Caco-2 (cell line): ENCODE measurements at regions not wholly inside any gene's neighbourhood (a gene's known extent, or its start where the extent isn't known, plus 50 kb on each side); places are given as distances from the start of the nearest gene placed in this dataset.

ENCODE experiments used
- BruUV-seq: library from RNA; stranded (reverse); fragments of 400-500 nt; replicated peaks from 2 replicates; lab custom pipeline; 2021; lab: Mats Ljungman, UMichigan
- CTCF ChIA-PET: fragments of 300-600 bp; sonication (Branson Sonifier 250); formaldehyde crosslinking; loops from one replicate; lab custom pipeline; 2022; ENCODE audit warnings: antibody characterized with exemption; lab: Charles Lee
- POLR2A ChIA-PET: fragments of 300-600 bp; sonication (Branson Sonifier 250); formaldehyde crosslinking; loops from one replicate; lab custom pipeline; 2022; ENCODE audit warnings: antibody characterized with exemption; lab: Charles Lee
- DNase-seq, 2 experiments: peaks; one replicate each; pipeline versions ENCODE4 v3.0.0 to v3.0.0-alpha.2; 2020 to 2022
- H3K27me3 ChIP-seq: replicated peaks from 2 replicates; pipeline ENCODE4 v1.6.0; 2011; ENCODE audit warnings: low read length; ENCODE audit not compliant: control insufficient read depth, insufficient read depth
- H3K36me3 ChIP-seq: 2 replicates; pipeline ENCODE4 v1.5.1; 2011; ENCODE audit warnings: low read length; ENCODE audit not compliant: control insufficient read depth, insufficient read depth
- H3K4me1 ChIP-seq: fragments of 250-450 bp; sonication (Bioruptor Pico); 2 replicates; pipeline ENCODE4 v1.5.1; 2020; ENCODE audit warnings: mild to moderate bottlenecking
- H3K4me3 ChIP-seq: 2 replicates; pipeline ENCODE4 v1.5.1; 2011; ENCODE audit warnings: low read depth, mild to moderate bottlenecking, control low read depth, low read length
- H3K9me3 ChIP-seq: fragments of 250-450 bp; sonication (Bioruptor Pico); 2 replicates; pipeline ENCODE4 v1.5.1; 2020; ENCODE audit warnings: mild to moderate bottlenecking, moderate library complexity
- H3K27ac Mint-ChIP-seq: one replicate; pipeline ENCODE4 v1.8.0; 2022; ENCODE audit warnings: mixed read lengths; ENCODE audit not compliant: unreplicated experiment
- H3K27me3 Mint-ChIP-seq: one replicate; pipeline ENCODE4 v1.8.0; 2022; ENCODE audit warnings: mixed read lengths; ENCODE audit not compliant: insufficient read depth, unreplicated experiment
- H3K36me3 Mint-ChIP-seq: one replicate; pipeline ENCODE4 v1.8.0; 2022; ENCODE audit warnings: mild to moderate bottlenecking, mixed read lengths; ENCODE audit not compliant: insufficient read depth, unreplicated experiment
- H3K4me1 Mint-ChIP-seq: one replicate; pipeline ENCODE4 v1.8.0; 2022; ENCODE audit warnings: low read depth, mixed read lengths; ENCODE audit not compliant: unreplicated experiment
- H3K4me3 Mint-ChIP-seq: one replicate; pipeline ENCODE4 v1.8.0; 2022; ENCODE audit warnings: mild to moderate bottlenecking, moderate library complexity, mixed read lengths; ENCODE audit not compliant: unreplicated experiment
- H3K9me3 Mint-ChIP-seq: one replicate; pipeline ENCODE4 v1.8.0; 2022; ENCODE audit warnings: mixed read lengths; ENCODE audit not compliant: unreplicated experiment
- CTCF ChIP-seq, 2 experiments: fragments of 200-600 bp in 1 of 2; IDR thresholded peaks; 1 replicate in 1 of 2; 2 replicates in 1 of 2; pipeline versions ENCODE4 v1.5.1 to v1.8.0; 2011 to 2022; ENCODE audit warnings: antibody characterized with exemption in 1 of 2, control low read depth in 1 of 2, inconsistent platforms in 1 of 2, low read depth in 1 of 2, low read length in 1 of 2, mild to moderate bottlenecking in 1 of 2, moderate library complexity in 1 of 2; ENCODE audit not compliant: insufficient read depth in 1 of 2, severe bottlenecking in 1 of 2, unreplicated experiment in 1 of 2
- intact Hi-C: fragments of 100-400 bp; cut with micrococcal nuclease; formaldehyde crosslinking; loops from one replicate; pipeline ENCODE4 v1.10.0; 2022; ENCODE audit not compliant: unreplicated experiment

GRCh38 chr9:110076894-110077725, 130.8 kb downstream of the C9orf152 start:
- H3K9me3 ChIP-seq, result no peaks in the 10 kb centered on the region
- H3K36me3 ChIP-seq, result no peaks in the 10 kb centered on the region
- peaks cover 17% of the 10 kb centered on the region for H3K4me1 ChIP-seq
- no peak for TF ChIP-seq CTCF (IDR thresholded peaks at IDR 0.05; ENCODE audit: insufficient read depth in 1 of 2, low read depth in 1 of 2, low read length in 1 of 2, severe bottlenecking in 1 of 2, unreplicated experiment in 1 of 2)
- no peaks in the 10 kb centered on the region for H3K36me3 Mint-ChIP-seq
- intact Hi-C loops, result no loop called here
- ChIA-PET POLR2A (no interaction called here), CTCF (no interaction called here)
- H3K27me3 Mint-ChIP-seq, result no peaks in the 10 kb centered on the region
- BruUV-seq, result no TSS peak
- H3K27me3 ChIP-seq, result no peaks in the 10 kb centered on the region
- H3K4me3 Mint-ChIP-seq, result no peak overlapping the region
- peaks cover 8% of the 10 kb centered on the region for H3K4me1 Mint-ChIP-seq
- no peak overlapping the region for H3K4me3 ChIP-seq
- no peak for DNase-seq
- no peak overlapping the region for H3K27ac Mint-ChIP-seq
- H3K9me3 Mint-ChIP-seq, result no peaks in the 10 kb centered on the region

- intact Hi-C loops, result no loop called here
- Mint-ChIP-seq H3K9me3 (no peaks in the 10 kb centered on the region), H3K4me3 (no peak overlapping the region), H3K27me3 (no peaks in the 10 kb centered on the region), H3K4me1 (no peaks in the 10 kb centered on the region), H3K27ac (no peak overlapping the region), H3K36me3 (no peaks in the 10 kb centered on the region)
- no peak for TF ChIP-seq CTCF (IDR thresholded peaks at IDR 0.05; ENCODE audit: insufficient read depth in 1 of 2, low read depth in 1 of 2, low read length in 1 of 2, severe bottlenecking in 1 of 2, unreplicated experiment in 1 of 2)
- ChIA-PET POLR2A (no interaction called here), CTCF (no interaction called here)
- no peak overlapping the region for H3K4me3 ChIP-seq
- no peaks in the 10 kb centered on the region for H3K9me3 ChIP-seq
- H3K27me3 ChIP-seq, result no peaks in the 10 kb centered on the region
- peaks cover 15% of the 10 kb centered on the region for H3K4me1 ChIP-seq
- no TSS peak for BruUV-seq
- DNase-seq, result no peak
- no peaks in the 10 kb centered on the region for H3K36me3 ChIP-seq
These were observed 130.0 kb downstream of the C9orf152 start for GRCh38 chr9:110077925-110078324.

GRCh38 chr9:110078604-110079003, 129.4 kb downstream of the C9orf152 start:
- no peaks in the 10 kb centered on the region for H3K36me3 ChIP-seq
- Mint-ChIP-seq H3K4me3 (no peak overlapping the region), H3K36me3 (no peaks in the 10 kb centered on the region), H3K27me3 (no peaks in the 10 kb centered on the region), H3K4me1 (no peaks in the 10 kb centered on the region), H3K27ac (no peak overlapping the region), H3K9me3 (no peaks in the 10 kb centered on the region)
- POLR2A ChIA-PET, result no interaction called here
- DNase-seq, result no peak
- H3K4me3 ChIP-seq, result no peak overlapping the region
- no peaks in the 10 kb centered on the region for H3K9me3 ChIP-seq
- TF ChIP-seq CTCF (IDR thresholded peaks at IDR 0.05; ENCODE audit: insufficient read depth in 1 of 2, low read depth in 1 of 2, low read length in 1 of 2, severe bottlenecking in 1 of 2, unreplicated experiment in 1 of 2), result no peak
- H3K4me1 ChIP-seq, result peaks cover 8% of the 10 kb centered on the region
- no TSS peak for BruUV-seq
- CTCF ChIA-PET, result no interaction called here
- H3K27me3 ChIP-seq, result no peaks in the 10 kb centered on the region
- intact Hi-C loops, result no loop called here
